Stomach (tissue), 8 donors: ENCODE measurements at regions not wholly inside any gene's neighbourhood (a gene's known extent, or its start where the extent isn't known, plus 50 kb on each side); places are given as distances from the start of the nearest gene placed in this dataset.

Experiments used
- DNase-seq, 2 donors: peaks; one replicate each; pipeline versions ENCODE4 v3.0.0 to v3.0.0-alpha.2; 2013 to 2019
- H3K27ac ChIP-seq, 5 donors: fragments of 200-600 bp in 4 of 5; sonication (generic) in 4 of 5; one replicate each; pipeline ENCODE4 v1.5.1; 2013 to 2019; ENCODE audit warnings: mild to moderate bottlenecking in 1 of 5, moderate library complexity in 1 of 5
- H3K27me3 ChIP-seq, 3 donors: fragments of 200-600 bp; sonication (generic); one replicate each; pipeline ENCODE4 v1.5.1; 2017 to 2019; ENCODE audit warnings: mixed run types in 1 of 3
- H3K36me3 ChIP-seq, 4 donors: fragments of 200-600 bp; sonication (generic); 1 replicate in 3 of 4; 2 replicates in 1 of 4; pipeline ENCODE4 v1.5.1; 2016 to 2019
- H3K4me1 ChIP-seq, 4 donors: fragments of 200-600 bp; sonication (generic); one replicate each; pipeline ENCODE4 v1.5.1; 2016 to 2019
- H3K4me3 ChIP-seq, 4 donors: fragments of 200-600 bp; sonication (generic) in 3 of 4; one replicate each; pipeline ENCODE4 v1.5.1; 2016 to 2019; ENCODE audit warnings: mild to moderate bottlenecking in 1 of 4
- H3K9me3 ChIP-seq, 4 donors: fragments of 200-600 bp; sonication (generic); one replicate each; pipeline ENCODE4 v1.5.1; 2016 to 2019
- EP300 ChIP-seq: sonication (generic); formaldehyde crosslinking; IDR thresholded peaks from one replicate; pipeline ENCODE4 v1.6.1; 2017; ENCODE audit warnings: antibody characterized with exemption
- POLR2A ChIP-seq, 4 donors: fragments of 450-650 bp; IDR thresholded peaks; one replicate each; pipeline ENCODE4 v1.6.1; 2016; ENCODE audit warnings: antibody characterized with exemption in 4 of 4, control low read depth in 2 of 4, mild to moderate bottlenecking in 1 of 4, moderate library complexity in 1 of 4
- POLR2AphosphoS5 ChIP-seq, 3 donors: sonication (generic); formaldehyde crosslinking; IDR thresholded peaks; one replicate each; pipeline ENCODE4 v1.6.1; 2016; ENCODE audit warnings: antibody characterized with exemption in 3 of 3
- WGBS, 5 donors: extraction: QIAGEN DNeasy Blood & Tissue Kit in 3 of 5; methylation state at CpG; one replicate each; pipeline versions ENCODE4 v1.1.5 to v1.1.7; 2013 to 2018; 5-methylcytosine and 5-hydroxymethylcytosine counted together
- intact Hi-C: fragments of 100-400 bp; cut with DNase I; formaldehyde crosslinking; loops from one replicate; pipeline ENCODE4 v1.15.1; 2023; ENCODE audit warnings: low total_unique reads
- TF ChIP-seq, protein P1 (sequence below), 7 experiments: fragments of 450-650 bp in 4 of 7; fragments of 200-600 bp in 3 of 7; sonication (generic) in 3 of 7; IDR thresholded peaks; one replicate each; pipeline ENCODE4 v1.5.1; 2016 to 2019; ENCODE audit warnings: antibody characterized with exemption in 7 of 7, control low read depth in 2 of 7, mild to moderate bottlenecking in 1 of 7
- donor health status: healthy with polysubstance abuse.
- donor health status: Bipolar disorder and iron deficiency.
- donor health status: healthy.

DNA sequence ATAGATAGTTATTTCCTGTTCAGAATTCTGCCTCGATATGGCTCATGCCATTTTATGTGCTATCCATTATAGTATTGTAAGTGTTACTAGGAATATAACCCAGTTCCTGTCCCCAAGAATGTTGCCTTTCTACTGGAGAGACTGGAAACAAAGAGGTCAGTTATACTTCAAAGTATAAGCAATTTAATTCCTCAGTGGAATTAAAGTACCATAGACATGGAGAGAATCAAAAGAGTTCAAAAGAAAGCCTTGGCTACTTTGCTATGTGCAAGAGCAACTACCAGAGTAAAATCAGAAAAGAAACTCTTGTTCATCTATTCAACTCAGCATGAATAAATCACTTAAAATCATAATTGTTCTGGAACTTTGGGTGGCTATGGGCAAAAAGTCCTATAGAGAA is 173.2 kb upstream of the EEA1 start:
- Histone ChIP-seq H3K36me3 (no peaks in the 10 kb centered on the region), H3K4me3 (no peak overlapping the region), H3K27me3 (no peaks in the 10 kb centered on the region), H3K9me3 (no peaks in the 10 kb centered on the region), H3K27ac (peak overlapping the region in 1 of 5 donors; percentile 52), H3K4me1 (peaks cover 0 to 12% (median 0%) of the 10 kb centered on the region in 4 donors)
- DNase-seq, result no peak
- WGBS, 5 donors, result 35 to 59% (median 48%) methylated on average over 1 of the region's 1 CpG
- TF ChIP-seq EP300 (no peak), POLR2A (IDR thresholded peaks at IDR 0.05) (no peak), POLR2AphosphoS5 (IDR thresholded peaks at IDR 0.05) (no peak)
- TF ChIP-seq, protein P1, sequence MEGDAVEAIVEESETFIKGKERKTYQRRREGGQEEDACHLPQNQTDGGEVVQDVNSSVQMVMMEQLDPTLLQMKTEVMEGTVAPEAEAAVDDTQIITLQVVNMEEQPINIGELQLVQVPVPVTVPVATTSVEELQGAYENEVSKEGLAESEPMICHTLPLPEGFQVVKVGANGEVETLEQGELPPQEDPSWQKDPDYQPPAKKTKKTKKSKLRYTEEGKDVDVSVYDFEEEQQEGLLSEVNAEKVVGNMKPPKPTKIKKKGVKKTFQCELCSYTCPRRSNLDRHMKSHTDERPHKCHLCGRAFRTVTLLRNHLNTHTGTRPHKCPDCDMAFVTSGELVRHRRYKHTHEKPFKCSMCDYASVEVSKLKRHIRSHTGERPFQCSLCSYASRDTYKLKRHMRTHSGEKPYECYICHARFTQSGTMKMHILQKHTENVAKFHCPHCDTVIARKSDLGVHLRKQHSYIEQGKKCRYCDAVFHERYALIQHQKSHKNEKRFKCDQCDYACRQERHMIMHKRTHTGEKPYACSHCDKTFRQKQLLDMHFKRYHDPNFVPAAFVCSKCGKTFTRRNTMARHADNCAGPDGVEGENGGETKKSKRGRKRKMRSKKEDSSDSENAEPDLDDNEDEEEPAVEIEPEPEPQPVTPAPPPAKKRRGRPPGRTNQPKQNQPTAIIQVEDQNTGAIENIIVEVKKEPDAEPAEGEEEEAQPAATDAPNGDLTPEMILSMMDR (IDR thresholded peaks at IDR 0.05), result no peak
- intact Hi-C loops, result no loop called here

DNA sequence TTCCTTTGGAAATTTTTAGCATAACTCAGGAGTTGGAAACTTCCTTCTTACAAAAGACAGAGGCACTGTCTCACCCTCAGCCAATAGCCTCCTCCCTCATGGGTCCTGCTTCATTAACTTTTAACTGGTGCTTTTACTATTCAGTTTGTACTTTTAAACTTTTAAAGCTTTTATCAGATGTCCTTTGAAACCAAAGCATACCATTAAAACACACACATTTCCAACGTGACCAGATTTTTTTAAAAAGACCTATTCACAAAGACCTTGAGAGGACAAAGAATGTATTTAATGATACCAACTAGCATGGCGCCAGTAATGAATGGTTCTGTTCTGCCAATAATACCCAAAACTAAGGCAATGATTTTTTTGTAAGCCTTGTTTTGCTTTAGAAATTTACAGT is 173.6 kb upstream of the EEA1 start:
- Histone ChIP-seq H3K27me3 (no peaks in the 10 kb centered on the region), H3K36me3 (no peaks in the 10 kb centered on the region), H3K4me1 (peaks cover 0 to 12% (median under 1%) of the 10 kb centered on the region in 4 donors), H3K9me3 (no peaks in the 10 kb centered on the region), H3K27ac (peak overlapping the region in 1 of 5 donors; percentile 52), H3K4me3 (no peak overlapping the region)
- intact Hi-C loops, result no loop called here
- DNase-seq, result no peak
- TF ChIP-seq POLR2AphosphoS5 (IDR thresholded peaks at IDR 0.05) (no peak), POLR2A (IDR thresholded peaks at IDR 0.05) (no peak), EP300 (no peak)
- TF ChIP-seq, protein P1 (IDR thresholded peaks at IDR 0.05), result no peak
- 47 to 70% (median 54%) methylated on average over 2 of the region's 2 CpGs for WGBS, 5 donors

DNA sequence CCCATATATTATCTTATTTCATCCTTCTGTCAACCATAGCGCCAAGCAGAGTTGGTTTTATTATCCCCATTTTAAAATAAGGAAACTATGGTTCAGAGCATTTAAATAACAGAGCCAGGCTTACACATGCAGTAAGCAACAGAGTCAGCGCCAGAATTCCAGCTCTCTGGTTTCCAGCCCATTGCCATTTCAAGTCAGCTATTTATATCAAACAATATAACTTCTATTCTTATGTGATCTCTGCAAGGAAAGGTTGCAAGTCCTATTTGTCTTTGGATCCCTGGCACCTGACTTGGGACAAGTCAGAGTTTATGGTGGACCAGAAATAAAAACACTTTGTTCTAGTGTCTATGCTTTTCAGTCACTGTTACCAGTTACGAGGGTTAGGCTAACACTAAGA is 174.1 kb upstream of the EEA1 start:
- intact Hi-C loops, result no loop called here
- H3K27me3 ChIP-seq, result no peaks in the 10 kb centered on the region
- H3K36me3 ChIP-seq, result no peaks in the 10 kb centered on the region
- peaks cover 0 to 12% (median 3%) of the 10 kb centered on the region in 4 donors for H3K4me1 ChIP-seq
- no peak for DNase-seq
- H3K27ac ChIP-seq, result peak overlapping the region in 1 of 5 donors; percentile 52
- no peak overlapping the region for H3K4me3 ChIP-seq
- TF ChIP-seq, protein P1 (IDR thresholded peaks at IDR 0.05), result no peak
- TF ChIP-seq EP300 (no peak), POLR2A (IDR thresholded peaks at IDR 0.05) (no peak), POLR2AphosphoS5 (IDR thresholded peaks at IDR 0.05) (no peak)
- H3K9me3 ChIP-seq, result no peaks in the 10 kb centered on the region
- WGBS, 5 donors, result 80 to 97% (median 84%) methylated on average over 3 of the region's 3 CpGs

DNA sequence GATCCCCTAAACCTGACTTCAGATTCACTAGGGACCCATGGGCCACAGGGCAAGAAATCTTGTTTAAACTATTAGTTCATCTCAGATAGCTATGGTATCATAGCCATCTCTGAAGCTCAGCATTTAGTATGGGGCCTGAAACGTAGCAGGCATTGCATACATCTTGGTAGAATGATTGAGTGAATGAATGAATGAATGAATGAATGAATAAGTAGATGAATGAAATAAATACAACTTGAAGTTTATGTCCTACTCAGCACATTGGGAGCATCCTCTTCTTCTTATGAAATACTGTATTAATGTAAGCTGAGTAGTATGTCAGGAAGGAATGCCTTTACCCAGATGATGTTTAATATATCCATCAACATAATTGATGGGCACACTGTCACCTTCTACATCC is 175.4 kb upstream of the EEA1 start:
- H3K27me3 ChIP-seq, result no peaks in the 10 kb centered on the region
- no peaks in the 10 kb centered on the region for H3K36me3 ChIP-seq
- no peak overlapping the region for H3K4me3 ChIP-seq
- DNase-seq, result no peak
- intact Hi-C loops, result no loop called here
- TF ChIP-seq EP300 (no peak), POLR2AphosphoS5 (IDR thresholded peaks at IDR 0.05) (no peak), POLR2A (IDR thresholded peaks at IDR 0.05) (no peak)
- TF ChIP-seq, protein P1 (IDR thresholded peaks at IDR 0.05), result no peak
- H3K4me1 ChIP-seq, result peaks cover 0 to 23% (median 9%) of the 10 kb centered on the region in 4 donors
- 74 to 97% (median 86%) methylated on average over 1 of the region's 1 CpG for WGBS, 5 donors
- no peak overlapping the region for H3K27ac ChIP-seq
- no peaks in the 10 kb centered on the region for H3K9me3 ChIP-seq
